Urinary bladder (tissue), 3 donors: ENCODE measurements at regions not wholly inside any gene's neighbourhood (a gene's known extent, or its start where the extent isn't known, plus 50 kb on each side); places are given as distances from the start of the nearest gene placed in this dataset.

Source experiments
- DNase-seq: peaks from one replicate; pipeline ENCODE4 v3.0.0-alpha.2; 2015; ENCODE audit errors: extremely low spot score
- H3K27ac ChIP-seq: one replicate; pipeline ENCODE4 v1.5.1; 2013; ENCODE audit warnings: low read depth, mild to moderate bottlenecking, moderate library complexity
- H3K36me3 ChIP-seq: one replicate; pipeline ENCODE4 v1.6.1; 2013; ENCODE audit warnings: mild to moderate bottlenecking, moderate library complexity; ENCODE audit not compliant: insufficient read depth
- H3K4me1 ChIP-seq: one replicate; pipeline ENCODE4 v1.6.1; 2013; ENCODE audit warnings: mild to moderate bottlenecking, moderate library complexity; ENCODE audit not compliant: insufficient read depth
- H3K4me3 ChIP-seq: one replicate; pipeline ENCODE4 v1.5.1; 2013; ENCODE audit warnings: low read depth, low read length
- WGBS: extraction: QIAGEN DNeasy Blood & Tissue Kit; methylation state at CpG from one replicate; pipeline ENCODE4 v1.1.7; 2013; 5-methylcytosine and 5-hydroxymethylcytosine counted together
- donor health status: healthy with polysubstance abuse.
- donor health status: healthy.

GRCh38 chr9:104980039-104980654 lies 52.2 kb upstream of the ABCA1 start:
- Histone ChIP-seq H3K27ac (no peak overlapping the region), H3K4me3 (no peak overlapping the region), H3K36me3 (no peaks in the 10 kb centered on the region), H3K4me1 (no peaks in the 10 kb centered on the region)
- no peak for DNase-seq
- WGBS = 79% methylated on average over 5 of the region's 5 CpGs

DNA sequence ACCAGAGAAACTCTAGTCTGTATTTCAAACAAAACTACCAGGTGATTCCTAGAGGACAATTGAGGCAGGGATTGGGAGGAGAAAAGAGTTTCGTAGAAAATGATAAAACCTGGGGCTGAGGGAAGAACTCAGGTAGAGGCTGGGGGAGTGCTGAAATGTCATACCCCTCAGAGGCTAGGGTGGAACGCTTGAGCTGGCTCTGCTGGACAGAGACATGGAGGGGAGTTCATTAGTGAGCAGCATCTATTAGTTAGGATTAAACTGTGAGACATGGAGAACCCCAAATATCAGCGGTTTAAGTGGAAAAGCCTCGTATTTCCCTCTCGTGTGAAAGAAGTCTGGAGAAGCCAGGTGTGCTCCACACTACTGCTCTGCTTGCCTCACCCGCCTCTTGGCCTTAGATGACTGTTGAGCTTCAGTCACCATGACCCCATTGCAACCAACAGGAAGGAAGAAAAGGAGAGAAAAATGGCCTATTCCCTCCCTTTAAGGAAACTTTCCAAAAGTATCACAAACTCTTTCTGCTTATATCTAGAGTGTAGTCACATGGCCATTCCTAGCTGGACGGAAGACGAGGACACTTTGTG lies 53.7 kb upstream of the ABCA1 start:
- Histone ChIP-seq H3K36me3 (no peaks in the 10 kb centered on the region), H3K4me3 (no peak overlapping the region), H3K27ac (no peak overlapping the region), H3K4me1 (no peaks in the 10 kb centered on the region)
- 95% methylated on average over 8 of the region's 8 CpGs for WGBS
- DNase-seq = no peak

DNA sequence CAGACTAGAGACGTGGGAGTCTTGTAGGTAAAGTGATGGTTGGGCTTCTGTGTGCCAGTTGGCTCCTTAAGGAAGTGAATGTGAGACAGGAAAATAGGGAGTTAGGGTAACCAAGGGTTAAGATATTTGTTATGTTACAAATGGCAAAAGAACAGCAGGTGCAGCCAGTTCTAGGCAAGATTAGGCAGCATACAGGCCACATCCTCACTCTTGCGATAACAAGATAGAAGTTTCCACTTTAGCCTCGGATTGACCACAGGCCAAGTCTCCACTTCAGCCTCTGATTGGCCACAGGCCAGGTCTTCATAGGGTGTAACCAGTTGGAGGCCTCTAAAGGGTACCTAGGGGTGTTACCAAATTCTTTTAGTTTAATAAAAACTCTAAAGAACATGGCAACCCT lies 54.6 kb upstream of the ABCA1 start:
- 64% methylated on average over 3 of the region's 3 CpGs for WGBS
- H3K4me1 ChIP-seq = no peaks in the 10 kb centered on the region
- no peak for DNase-seq
- H3K27ac ChIP-seq = no peak overlapping the region
- no peaks in the 10 kb centered on the region for H3K36me3 ChIP-seq
- H3K4me3 ChIP-seq = no peak overlapping the region

- Histone ChIP-seq H3K4me3 (no peak overlapping the region), H3K4me1 (no peaks in the 10 kb centered on the region), H3K36me3 (no peaks in the 10 kb centered on the region), H3K27ac (no peak overlapping the region)
- 42% methylated on average over 3 of the region's 3 CpGs for WGBS
- no peak for DNase-seq
These were observed 55.5 kb upstream of the ABCA1 start for GRCh38 chr9:104983491-104983890.

DNA sequence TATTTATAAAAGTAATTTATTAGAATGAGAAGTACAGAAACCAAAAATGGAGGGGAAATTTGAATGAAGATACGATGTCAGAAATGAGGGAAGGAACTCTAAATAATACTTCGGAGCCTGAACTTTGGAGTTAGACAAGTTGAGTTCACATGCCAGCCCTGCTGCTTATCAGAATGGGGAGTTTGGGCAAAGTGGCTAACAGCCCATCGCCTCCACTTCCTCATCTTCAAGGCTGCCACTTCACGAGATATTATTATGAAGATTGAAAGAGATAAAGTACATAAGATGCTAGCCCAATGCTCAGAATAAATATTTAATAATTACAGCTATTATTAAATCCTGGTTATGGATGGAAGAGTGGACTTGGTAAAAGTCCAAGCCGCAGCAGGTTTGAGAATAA lies 56.2 kb upstream of the ABCA1 start:
- H3K27ac ChIP-seq = no peak overlapping the region
- no peaks in the 10 kb centered on the region for H3K4me1 ChIP-seq
- DNase-seq = no peak
- H3K4me3 ChIP-seq = no peak overlapping the region
- H3K36me3 ChIP-seq = no peaks in the 10 kb centered on the region
- WGBS = 61% methylated on average over 5 of the region's 5 CpGs

DNA sequence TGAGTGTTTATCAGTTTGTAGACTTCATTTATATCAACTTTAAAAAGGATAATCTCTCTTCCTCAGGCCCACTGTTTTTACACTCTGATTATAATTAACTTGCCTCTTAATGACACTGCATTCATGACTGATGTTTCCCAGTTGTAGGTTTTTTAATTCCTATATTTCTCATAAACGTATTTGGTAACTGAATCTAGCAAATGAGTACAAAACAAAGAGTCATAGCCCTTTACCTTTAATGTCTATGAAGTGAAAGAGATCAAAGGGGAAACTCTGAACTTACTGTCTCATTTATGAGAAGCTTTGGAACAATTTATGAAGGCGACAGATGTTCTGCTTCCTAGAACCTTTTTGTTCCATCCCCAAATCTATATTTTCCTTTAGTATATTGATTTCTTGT lies 56.6 kb upstream of the ABCA1 start:
- 62% methylated on average over 2 of the region's 2 CpGs for WGBS
- no peak overlapping the region for H3K27ac ChIP-seq
- no peaks in the 10 kb centered on the region for H3K36me3 ChIP-seq
- no peaks in the 10 kb centered on the region for H3K4me1 ChIP-seq
- H3K4me3 ChIP-seq = no peak overlapping the region
- DNase-seq = no peak

DNA sequence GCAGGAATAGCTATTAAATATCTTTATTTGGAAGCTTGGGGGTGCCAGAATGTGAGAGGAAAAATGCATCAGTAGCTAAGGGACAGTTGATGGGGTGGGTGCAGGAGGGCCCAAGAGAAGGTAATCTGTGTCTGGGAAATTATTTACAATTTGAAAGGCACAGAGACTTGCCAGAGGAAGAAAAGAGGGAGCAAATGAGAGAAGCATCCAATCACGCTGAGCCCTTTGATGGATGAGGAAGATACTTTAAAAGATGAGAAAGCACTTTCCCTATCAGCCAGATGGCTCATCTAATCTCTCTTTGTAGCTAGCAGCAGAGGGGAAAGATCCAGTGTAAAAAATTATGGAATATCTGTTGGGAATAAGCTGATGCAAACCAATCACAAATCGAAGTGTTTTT lies 57.0 kb upstream of the ABCA1 start:
- 58% methylated on average over 2 of the region's 2 CpGs for WGBS
- no peak for DNase-seq
- Histone ChIP-seq H3K4me3 (no peak overlapping the region), H3K36me3 (no peaks in the 10 kb centered on the region), H3K27ac (no peak overlapping the region), H3K4me1 (no peaks in the 10 kb centered on the region)

DNA sequence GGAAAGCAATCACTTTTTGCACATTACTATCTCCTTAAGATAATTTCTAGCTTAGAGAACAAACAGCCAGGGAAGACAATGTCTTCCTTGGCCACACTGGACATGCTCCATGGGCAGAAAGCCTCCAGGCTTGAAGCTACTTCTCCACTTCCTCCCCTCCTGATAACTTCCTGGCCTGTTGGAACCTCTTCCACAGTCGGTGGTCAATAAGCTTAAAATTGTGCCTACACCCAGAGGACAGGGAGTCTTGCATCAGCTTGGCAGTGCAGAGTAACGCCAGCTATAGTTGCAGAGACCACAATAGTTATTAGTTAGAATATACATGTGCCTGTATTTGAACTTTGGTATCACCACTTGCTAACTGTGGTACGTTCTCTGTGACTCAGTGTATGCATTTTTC lies 58.1 kb upstream of the ABCA1 start:
- 85% methylated on average over 3 of the region's 3 CpGs for WGBS
- Histone ChIP-seq H3K36me3 (no peaks in the 10 kb centered on the region), H3K4me3 (no peak overlapping the region), H3K4me1 (peaks cover 2% of the 10 kb centered on the region), H3K27ac (no peak overlapping the region)
- no peak for DNase-seq

DNA sequence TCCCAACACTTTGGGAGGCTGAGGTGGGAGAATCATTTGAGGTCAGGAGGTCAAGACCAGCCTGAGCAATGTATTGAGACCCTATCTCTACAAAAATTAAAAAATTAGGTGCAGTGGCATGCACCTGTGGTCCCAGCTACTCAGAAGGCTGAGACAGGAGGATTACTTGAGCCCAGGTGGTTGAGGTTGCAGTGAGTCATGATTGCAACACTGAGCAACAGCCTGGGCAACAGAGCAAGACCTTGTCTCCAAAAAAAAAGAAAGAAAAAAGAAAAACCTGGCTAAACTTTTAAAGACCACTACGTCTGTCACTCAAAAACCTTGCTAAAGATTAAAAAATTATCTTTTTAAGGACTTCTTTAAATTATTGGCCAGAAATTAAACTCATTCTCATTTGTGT lies 59.8 kb upstream of the ABCA1 start:
- H3K4me3 ChIP-seq = no peak overlapping the region
- DNase-seq = no peak
- H3K27ac ChIP-seq = no peak overlapping the region
- WGBS = 95% methylated on average over 1 of the region's 1 CpG
- no peaks in the 10 kb centered on the region for H3K36me3 ChIP-seq
- H3K4me1 ChIP-seq = peaks cover 2% of the 10 kb centered on the region

DNA sequence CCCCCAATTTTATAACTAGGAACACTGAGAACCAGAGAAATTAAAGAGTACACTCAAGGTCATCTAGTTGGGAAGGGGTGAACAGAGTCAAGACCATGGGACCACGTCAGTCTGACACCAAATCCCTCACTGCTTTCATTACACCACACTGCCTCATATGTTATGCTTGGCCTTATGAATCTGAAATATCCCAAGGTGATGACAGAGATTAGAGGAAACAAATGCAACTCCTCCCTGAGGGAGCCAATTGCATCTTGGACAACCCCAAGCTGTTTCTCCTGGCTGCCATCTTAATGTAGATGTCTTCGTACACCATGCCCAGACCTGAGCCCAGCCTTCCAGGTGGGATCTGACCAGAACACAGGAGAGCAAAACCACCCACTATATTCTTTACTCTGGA lies 60.6 kb upstream of the ABCA1 start:
- no peak for DNase-seq
- 88% methylated on average over 2 of the region's 2 CpGs for WGBS

DNA sequence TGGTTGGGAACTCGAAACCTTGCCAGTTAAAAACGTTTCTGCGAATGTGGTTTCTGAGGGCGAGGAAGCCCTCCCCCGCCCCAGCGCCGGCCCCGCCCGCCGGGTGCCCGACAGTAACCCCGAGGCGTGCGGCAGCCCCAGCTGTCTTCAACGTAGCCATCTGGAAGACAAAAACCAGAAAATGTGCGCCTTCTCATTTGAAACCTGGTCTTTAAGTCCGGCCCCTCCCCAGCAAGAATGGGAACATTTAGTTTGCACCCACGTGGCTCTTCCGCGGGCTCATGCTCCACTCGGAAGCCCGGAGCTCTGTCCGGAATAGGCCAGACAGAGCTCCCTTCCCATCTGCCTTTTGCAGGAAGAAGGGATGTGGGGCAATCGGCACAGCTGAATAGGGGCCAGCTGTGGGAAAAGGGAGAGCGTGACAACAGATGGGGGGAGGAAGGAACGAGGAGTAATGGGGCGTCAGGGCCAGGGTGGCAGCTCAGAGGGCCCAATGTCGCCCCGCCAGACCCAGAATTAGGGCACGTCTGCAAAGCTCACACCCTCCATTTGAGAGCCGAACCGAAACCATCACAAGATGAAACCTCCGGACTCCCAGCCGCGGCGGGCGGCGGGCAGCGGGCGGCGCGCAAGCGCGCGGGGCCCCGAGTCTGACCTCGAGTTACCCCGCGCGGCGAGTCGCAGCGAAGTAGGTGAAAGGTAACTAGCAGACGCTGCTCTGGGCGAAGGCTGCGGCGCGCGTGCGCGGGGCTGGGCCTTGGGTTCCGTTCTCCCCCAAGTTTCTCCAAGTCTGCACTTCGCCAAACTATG lies 63.4 kb upstream of the ABCA1 start:
- peak overlapping the region; percentile 41 for H3K4me3 ChIP-seq
- WGBS = under 1% methylated on average over 63 of the region's 63 CpGs
- H3K36me3 ChIP-seq = no peaks in the 10 kb centered on the region
- DNase-seq = peak; percentile 47
- peak overlapping the region; percentile 89 for H3K27ac ChIP-seq
- peaks cover 2% of the 10 kb centered on the region for H3K4me1 ChIP-seq

More for the DNA sequence above, 60.6 kb upstream of the ABCA1 start:
- no peaks in the 10 kb centered on the region for H3K36me3 ChIP-seq
- no peak overlapping the region for H3K27ac ChIP-seq
- no peak overlapping the region for H3K4me3 ChIP-seq
- H3K4me1 ChIP-seq = peaks cover 2% of the 10 kb centered on the region

DNA sequence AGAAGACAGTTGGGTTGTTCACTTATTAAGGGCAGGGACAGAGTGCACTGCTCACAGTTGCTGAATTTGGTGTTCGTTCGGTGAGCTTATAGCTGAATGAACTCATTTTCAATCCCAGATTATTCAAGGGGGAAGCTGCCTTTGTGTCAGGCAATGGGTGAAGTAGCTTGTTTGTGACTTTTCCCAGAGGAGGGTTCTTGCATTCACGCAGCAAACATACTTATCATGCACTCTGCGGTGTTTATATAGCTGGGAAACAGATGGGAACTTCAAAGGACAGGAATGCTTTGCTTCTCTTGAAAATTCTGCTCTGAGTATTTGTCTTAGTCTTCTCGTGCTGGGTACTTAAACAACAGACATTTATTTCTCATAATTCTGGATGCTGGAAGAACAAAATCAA lies 64.7 kb upstream of the ABCA1 start:
- H3K4me3 ChIP-seq = no peak overlapping the region
- DNase-seq = no peak
- 40% methylated on average over 5 of the region's 5 CpGs for WGBS

DNA sequence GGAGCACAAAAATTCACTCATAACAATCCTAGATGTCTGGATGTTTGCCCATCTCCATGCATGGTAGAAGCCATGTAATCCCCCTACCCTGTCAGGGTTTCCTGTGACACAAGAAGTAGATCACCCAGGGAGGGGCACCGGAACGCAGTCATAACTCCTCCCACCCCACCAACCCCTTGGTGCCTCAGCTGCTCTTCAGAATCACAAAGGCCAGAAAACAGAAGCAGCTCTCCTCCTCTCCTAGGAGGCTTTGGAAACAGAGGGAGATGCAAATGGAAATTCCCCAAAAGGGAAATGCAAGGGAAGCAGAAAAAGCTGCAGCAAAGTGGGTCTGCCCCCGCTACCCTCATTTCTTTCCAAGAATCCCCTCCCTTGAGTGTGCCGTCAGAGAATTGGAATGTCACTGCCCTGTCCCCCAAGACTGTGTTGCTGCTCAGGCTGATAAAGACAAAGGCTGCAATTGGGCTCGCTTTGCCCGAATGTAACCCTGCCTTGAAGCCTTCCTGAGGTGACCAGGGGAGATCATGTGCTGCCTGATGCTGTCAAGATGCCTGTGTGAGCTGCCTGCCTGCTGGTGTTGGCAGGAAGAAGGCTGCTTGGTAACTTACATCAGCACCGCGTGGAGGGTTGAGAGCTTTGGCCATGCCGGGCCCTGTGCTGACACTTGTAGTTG lies 65.5 kb upstream of the ABCA1 start:
- no peaks in the 10 kb centered on the region for H3K36me3 ChIP-seq
- no peak for DNase-seq
- no peak overlapping the region for H3K4me3 ChIP-seq
- H3K27ac ChIP-seq = peak overlapping the region; percentile 66
- 13% methylated on average over 9 of the region's 9 CpGs for WGBS
- H3K4me1 ChIP-seq = peaks cover 2% of the 10 kb centered on the region

More for the DNA sequence above, 64.7 kb upstream of the ABCA1 start:
- H3K36me3 ChIP-seq = no peaks in the 10 kb centered on the region
- peaks cover 2% of the 10 kb centered on the region for H3K4me1 ChIP-seq
- peak overlapping the region; percentile 82 for H3K27ac ChIP-seq

GRCh38 chr9:104997536-104997935 lies 69.6 kb upstream of the ABCA1 start:
- Histone ChIP-seq H3K27ac (no peak overlapping the region), H3K4me3 (no peak overlapping the region), H3K4me1 (no peaks in the 10 kb centered on the region), H3K36me3 (no peaks in the 10 kb centered on the region)
- no peak for DNase-seq
- 82% methylated on average over 2 of the region's 2 CpGs for WGBS
